Iris pigment epithelial cell (primary cell): ENCODE measurements at regions not wholly inside any gene's neighbourhood (a gene's known extent, or its start where the extent isn't known, plus 50 kb on each side); places are given as distances from the start of the nearest gene placed in this dataset.
"Not testable (repeated sequence)": the region's sequence is repeated elsewhere in the genome, so short reads cannot be mapped to it uniquely, and the experiment has no call there.

Experiments used
- DNase-seq: peaks from one replicate; pipeline ENCODE4 v3.0.0-alpha.2; 2011; ENCODE audit warnings: low read depth

DNA sequence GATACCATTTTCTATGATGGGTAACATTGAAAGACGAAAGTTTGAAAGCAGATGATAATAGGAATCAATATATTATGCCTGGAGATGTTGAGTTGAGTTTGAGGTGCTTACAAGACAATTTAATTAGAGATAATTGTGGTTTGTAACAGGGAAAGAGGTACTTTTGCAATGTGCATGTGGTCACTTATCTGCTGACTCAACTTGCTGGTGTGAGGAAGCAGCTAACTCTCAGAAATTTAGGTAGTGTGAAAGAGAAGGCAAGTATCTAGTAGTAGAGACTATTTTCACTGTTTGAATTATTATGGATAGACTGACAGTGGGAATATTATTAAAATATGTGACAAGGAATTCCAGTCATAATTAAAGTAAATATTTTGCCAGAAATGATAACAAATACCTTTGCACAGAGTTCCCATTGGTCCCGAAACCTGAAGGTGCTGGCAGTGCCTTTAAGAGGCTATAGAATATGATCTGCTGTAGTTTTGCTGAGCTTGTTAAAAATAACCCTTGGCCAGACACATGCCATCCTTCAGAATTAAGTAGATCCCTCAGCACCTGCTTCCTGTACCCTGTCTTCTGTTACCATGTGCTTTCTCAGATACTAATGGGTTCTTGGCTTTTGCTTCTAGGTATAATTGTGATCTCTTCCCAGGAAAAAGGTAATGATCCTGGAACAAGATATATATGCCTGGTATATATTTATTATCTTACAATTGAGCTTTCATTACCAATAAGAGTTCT is 315.9 kb downstream of the BCHE start:
- no peak for DNase-seq

DNA sequence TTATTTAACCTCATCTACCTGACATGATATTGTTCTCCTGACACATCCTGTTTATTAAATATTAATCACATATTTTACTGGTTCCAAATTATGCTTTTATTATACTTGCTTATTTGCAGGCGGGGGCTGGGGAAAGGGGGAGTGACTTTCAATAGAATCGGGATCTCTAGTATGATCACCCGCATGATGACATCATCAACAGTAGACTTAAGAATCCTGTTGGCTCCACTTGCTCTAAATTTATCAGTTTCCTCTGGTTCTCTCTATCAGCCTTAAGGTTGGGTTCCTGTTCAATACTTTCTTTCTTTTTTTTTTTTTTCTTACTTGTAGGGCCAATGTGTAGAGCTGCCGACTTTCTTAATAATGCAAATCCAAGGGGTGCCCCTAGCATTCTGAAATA is 317.5 kb downstream of the BCHE start:
- no peak for DNase-seq

DNA sequence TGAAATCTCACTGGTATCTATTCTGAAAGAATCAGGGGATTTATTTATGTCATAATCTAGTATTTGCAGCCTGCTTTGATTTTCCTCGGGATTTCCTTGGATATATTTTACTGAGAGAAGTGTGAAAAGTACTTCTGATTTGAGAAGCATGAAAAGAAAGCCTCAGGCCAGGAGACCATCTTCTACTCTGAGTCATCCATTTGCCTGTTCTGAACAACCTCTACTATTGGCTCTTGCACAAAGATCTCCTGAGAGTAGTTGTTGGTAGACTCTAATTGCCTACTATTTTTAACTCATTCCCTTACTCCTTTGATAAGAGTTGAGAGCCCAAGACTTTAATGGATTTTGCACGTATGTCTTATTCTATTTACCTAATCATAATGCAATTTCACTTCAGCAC is 318.9 kb downstream of the BCHE start:
- DNase-seq = no peak

DNA sequence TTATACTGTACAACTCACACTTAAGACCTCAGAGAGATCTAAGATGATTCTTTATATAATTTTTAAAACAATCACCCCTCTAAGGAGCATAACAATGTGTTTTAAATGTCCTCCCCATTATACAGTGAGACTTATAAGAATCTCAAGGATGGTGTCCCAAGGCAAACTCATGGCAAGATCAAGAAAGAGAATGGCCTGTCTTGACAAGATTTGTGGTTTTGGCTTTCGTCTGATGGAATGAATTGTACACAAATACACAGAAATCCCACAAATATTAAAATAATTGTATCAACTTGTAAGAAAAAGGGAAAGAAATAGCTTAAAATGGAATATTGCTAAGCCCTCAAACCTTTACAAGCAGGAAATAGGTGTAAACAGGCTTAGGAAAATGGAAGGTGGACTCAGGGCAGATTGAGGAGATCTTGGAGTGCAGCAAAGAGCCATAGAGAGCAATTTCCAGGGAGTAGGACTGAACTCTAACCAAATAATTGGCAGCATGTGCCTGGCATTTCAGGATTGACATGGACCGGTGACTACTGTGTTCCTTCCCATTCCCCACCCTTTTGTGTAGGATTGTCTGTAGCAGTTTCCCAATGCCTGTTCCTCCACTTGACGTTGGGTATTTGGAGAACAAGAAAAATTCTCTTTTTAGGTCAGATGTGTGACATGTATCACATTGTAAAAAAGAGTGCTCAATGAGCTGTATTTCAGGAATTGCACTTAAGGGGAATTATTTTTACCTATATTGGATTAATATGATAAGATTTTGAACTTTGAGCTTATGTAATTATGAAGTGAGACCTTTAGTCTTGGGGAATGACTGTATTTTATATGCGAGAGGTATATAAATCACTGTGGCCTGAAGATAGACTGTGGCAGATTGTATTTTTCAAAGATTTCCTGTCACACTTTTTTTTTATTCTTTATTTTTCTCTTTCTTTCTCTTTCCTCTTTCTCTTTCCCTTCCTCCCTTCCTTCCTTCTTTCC is 317.8 kb upstream of the SLITRK3 start:
- DNase-seq = no peak

DNA sequence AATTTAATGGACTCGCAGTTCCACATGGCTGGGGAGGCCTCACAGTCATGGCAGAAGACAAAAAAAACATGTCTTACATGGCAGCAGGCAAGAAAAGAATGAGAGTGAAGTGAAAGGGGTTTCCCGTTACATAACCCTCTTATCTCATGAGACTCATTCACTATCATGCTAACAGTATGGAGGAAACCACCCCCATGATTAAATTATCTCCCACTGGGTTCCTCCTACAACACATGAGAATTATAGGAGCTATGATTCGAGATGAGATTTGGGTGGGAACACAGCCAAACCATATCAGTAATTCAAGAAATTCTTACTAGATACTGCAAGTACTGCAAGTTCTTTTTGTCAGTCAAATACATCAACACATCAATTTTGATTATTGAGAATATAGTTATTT is 311.4 kb upstream of the SLITRK3 start:
- no peak for DNase-seq

DNA sequence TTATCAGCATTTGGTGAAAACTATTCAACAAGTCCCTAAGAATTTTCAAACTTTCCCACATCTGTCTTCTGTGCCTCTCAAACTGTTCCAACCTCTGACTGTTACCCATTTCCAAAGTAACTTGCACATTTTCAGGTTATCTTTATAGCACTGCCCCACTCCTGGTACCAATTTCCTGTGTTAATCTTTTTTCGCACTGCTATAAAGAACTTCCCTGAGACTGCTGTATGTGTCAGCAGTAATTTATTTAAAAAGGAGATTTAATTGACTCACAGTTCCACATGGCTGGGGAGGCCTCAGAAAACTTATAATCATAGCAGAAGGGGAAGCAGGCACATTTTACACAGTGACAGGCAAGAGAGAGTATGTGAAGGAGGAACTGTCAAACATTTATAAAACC is 310.9 kb upstream of the SLITRK3 start:
- no peak for DNase-seq

DNA sequence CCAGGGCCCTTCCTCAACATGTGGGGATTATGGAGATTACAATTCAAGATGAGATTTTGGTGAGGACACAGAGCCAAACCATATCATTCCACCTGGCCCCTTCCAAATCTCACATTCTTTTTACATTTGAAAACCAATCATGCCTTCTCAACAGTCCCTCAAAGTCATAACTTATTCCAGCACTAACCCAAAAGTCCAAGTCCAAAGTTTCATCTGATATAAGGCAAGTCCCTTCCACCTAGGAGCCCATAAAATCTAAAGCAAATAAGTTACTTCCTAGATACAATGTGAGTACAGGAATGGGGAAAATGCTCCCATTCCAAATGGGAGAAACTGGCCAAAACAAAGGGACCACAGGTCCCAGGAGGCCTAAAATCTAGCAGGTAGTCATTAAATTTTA is 309.5 kb upstream of the SLITRK3 start:
- no peak for DNase-seq

DNA sequence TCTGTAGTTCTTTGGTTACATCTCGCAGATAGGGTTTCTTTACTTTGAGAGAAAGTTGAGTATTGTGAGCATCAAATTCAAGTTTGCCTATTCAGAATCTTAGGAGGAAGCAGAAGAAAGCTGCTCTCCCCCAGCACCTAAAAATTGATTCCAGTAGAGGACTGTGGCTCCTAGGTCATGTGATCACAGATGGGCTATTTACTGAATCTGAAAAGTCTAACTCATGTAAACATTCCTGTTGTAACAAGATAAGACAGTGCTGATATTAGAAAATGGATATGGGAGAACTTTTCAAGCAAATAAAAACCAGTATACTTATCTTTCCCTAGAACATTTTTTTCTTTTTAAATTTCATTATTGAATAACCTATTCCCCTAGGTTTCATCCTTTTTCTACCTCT is 308.4 kb upstream of the SLITRK3 start:
- no peak for DNase-seq

DNA sequence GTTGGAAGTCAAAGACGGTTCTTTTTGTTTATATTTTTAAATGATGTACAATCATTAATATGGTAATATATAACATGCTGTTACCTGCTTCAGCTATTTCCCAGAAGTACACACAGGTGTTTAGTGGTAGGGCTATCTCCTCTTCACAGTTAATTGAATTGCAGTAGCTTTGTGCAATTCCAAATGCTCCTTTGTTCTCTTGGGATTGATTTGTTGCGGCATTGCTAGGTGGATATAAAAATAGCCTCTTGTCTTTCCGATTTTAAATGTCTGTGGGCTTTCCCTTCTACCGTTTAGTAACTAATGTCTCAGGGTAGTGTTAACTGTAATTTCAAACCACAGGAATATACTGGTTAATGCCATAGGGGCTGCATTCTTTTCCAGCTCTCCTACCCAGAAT is 307.6 kb upstream of the SLITRK3 start:
- DNase-seq = no peak

DNA sequence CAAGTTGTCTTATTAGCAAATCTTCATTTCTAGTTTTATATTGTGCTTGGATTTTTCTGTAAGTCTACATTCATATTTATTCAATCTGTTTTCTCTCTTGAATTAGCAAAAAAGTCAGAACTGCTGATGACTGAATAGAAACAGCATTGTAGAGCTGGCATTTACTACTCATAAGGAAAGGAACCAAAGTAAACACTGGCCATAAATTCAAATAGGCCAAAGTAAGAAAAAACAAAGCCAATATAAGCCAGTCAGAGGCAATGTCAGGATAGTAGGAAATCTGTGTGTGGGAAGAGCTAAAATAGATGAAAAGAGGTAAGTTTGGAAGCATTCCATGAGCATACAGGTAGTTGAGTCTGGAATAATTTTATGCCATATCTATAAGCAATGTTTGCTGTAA is 307.2 kb upstream of the SLITRK3 start:
- no peak for DNase-seq

DNA sequence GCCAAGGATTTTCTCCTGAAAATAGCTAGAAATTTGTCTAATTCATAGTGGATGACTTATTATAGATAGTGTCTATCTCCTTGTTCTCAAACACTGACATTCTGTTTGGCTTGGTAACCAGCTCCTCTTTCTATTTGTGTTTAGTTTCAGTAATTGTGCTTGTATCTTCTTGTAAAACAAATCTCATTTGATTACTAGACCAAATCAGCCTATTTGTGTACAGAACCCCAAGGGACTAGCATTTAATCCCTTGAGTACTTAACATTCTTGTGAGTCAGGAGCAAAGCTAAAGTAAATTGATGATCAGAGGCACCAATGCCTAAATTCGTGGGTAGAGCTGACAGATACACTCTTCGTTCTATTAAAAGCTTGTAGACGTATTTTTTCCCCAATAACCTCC is 306.5 kb upstream of the SLITRK3 start:
- no peak for DNase-seq

DNA sequence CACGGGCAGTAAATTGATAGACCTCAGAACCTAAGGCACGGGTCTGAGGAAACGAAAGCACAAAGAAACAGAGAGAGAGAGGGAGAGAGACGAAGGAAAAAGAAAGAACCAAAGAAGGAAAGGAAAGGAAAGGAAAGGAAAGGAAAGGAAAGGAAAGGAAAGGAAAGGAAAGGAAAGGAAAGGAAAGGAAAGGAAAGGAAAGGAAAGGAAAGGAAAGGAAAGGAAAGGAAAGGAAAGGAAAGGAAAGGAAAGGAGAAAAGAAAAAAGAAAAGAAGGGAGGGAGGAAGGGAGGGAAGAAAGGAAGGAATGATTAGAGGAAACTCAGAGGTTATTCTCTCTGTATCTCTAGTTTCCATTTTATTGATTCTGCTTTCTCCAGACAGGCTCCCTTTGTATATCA is 302.6 kb upstream of the SLITRK3 start:
- DNase-seq = not testable (repeated sequence)

DNA sequence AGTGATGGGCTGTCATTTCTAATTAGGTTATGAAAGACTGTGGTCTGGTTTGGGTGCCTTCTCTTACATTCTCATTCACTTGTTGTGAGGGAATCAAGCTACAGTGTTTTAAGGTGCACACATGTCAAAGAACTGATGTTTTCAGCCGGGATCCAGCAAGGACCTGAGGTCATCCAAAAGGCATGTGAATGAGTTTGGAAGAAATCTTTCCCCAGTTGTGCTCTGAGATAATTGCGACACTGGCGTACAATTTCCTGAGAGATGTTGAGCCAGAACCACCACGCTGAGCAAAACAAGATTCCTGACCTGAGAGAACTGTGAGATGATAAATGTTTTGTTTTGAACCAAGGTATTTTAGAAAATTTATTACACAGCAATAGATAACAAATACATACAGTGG is 295.3 kb upstream of the SLITRK3 start:
- DNase-seq = peak; percentile 11

DNA sequence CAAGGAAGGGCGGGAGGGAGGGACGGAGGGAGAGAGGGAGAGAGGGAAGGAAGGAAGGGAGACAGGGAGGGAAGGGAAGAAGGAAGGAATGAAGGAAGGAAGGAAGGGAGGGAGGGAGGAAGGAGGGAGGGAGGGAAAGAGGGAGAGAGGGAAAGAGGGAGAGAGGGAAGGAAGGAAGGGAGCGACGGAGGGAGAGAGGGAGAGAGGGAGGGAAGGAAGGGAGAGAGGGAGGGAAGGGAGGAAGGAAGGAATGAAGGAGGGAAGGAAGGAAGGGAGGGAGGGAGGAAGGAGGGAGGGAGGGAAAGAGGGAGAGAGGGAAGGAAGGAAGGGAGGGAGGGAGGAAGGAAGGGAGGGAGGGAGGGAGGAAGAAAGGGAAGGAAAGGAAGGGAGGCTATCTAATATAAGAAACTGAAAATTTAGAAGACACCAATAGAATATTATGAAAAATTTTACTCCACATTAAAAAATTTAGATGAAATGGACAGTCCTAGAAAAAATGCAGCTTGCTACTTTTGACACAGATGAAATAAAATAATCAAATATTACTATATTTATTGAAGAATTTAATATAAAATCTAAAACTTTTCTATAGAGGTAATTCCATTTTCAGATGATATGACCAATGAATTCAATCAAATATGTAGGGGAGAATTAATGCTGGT is 280.3 kb upstream of the SLITRK3 start:
- no peak for DNase-seq

DNA sequence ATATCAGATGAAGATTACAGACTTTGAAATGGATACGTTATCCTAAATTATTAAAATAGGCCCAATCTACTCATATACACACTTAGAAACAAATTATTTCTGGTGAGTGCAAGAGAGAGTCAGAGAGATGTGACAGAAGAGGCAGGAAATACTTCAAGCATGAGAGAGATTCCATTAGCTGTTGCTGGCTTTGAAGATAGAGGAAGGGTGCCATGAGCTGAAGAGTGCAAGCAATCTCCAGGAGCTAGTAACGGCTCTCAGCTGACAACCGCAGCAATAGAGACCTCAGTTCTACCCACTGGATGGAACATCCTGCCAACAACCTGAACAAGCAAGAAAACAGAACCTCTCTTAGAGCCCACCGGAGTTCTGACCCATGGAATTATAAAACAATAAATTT is 270.7 kb upstream of the SLITRK3 start:
- DNase-seq = peak; percentile 22

DNA sequence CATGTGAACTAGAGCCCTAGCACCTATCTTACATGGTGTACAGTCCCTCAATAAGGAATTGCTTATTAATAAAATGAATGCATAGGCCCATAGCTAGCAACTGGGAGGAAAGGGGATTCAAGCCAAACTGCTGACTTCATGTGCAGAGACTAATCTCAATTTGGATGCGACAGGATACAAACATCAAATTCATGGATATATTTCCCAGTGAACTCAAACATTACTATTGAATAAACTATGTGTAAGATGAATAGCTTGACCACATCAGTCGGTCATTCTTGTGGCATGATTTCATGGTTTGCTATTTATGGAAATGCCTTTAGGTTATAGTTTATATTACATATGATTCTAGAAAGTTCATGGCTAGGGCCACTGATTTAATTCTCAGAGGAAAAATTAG is 268.6 kb upstream of the SLITRK3 start:
- peak; percentile 34 for DNase-seq

DNA sequence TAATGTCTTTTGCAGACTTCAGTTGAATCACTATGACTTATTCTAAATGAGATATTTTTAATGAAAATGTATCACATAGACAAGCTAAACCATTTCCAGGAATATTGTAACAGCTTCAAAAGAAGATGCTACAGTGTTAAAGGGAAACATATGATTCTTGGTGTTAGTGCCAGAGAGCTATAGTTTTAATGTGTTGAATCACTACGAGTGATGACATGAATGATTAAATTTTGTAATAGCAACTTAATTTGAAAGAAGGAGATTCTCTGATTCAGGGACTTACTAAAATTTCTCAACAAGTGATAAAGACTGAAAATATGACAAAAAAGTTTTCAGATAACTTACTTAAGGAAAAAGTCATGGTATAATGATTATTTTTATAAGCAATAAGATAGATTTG is 267.3 kb upstream of the SLITRK3 start:
- no peak for DNase-seq

DNA sequence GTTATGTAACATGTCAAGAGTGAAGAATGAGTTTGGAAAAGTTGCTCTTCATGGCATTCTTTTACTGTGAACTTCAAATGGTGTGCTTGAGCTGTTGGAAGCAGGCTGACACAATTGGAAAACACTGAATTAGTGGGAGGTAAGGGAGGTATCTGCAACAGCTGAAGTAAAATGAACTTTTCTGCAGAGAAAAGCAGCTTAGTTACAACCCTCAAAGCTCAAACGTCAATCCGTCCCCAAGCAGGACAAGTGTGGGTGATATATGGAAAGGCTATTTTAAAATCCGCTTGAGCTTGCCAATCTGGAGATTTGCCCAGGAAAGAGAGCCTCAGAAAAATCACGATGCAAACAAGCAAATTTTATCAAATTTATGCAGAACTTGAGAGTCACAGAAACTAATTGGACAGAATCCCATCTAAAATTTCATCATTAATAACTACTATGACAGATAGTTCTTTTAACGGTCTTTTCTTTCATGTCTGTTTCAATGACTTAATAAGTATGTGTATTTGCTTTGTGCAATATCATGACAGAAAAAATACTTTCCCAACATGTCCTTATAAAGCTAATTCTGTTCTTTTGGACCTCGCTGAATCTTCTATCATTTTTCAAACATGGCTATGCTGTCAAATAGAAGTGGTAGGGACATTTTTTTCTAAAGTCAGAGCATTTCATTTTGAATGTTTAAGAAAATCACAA is 266.6 kb upstream of the SLITRK3 start:
- no peak for DNase-seq

DNA sequence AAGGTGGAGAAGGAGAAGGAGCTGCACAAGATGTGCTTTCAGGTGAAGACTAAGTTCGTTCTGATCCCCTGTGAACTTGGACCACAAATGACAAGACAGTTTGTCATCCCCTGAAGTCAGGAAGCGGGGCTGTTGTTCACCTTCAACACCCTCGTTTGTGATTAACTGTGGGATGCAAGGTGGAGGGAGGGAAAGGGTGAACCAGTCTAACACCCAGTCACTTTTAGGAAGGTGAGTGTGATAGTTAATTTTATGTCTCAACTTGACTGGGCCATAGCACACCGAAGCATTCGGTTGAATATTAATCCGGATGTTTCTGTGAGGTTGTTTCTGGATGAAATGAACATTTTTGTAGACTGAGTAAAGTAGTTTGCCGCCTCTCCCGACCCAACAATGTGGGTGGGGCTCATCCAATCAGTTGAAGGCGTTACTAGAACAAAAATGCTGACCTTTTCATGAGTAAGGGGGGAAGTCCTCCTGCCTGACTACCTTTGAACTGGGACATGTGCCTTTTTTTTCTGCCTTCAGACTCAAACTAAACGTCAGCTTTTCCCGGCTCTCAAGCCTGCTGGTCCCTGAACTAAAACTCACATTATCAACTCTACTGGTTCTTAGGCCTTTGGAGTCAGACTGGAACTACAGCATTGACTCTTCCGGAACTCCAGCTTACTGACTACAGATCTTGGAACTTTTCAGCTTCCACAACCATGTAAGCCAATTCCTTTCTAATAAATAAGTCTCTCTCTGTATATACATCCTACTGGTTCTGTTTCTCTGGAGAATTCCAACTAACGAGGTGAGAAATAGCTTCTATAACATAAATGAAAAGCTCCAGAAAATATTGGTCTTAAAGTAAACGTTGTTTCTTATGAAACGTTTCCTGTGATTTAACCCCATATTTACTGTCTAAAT is 264.0 kb upstream of the SLITRK3 start:
- no peak for DNase-seq

DNA sequence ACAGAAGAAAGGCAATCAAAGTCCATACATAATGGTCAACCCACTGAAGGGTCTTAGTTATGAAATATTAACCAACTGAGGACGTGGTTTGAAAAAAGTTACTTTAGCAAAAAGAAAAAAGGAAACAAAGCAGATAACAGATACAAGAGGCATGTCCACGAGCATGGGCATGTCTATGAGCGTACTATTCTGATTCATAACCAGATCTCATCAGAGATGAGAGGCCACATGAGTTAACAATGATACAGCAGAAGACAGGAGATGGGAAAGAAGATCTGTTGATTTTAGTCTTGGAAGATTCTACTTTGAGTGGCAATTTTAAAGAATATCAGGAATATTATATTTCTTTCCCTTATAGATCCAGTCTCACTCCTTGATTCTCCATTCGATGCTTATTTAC is 262.9 kb upstream of the SLITRK3 start:
- no peak for DNase-seq

DNA sequence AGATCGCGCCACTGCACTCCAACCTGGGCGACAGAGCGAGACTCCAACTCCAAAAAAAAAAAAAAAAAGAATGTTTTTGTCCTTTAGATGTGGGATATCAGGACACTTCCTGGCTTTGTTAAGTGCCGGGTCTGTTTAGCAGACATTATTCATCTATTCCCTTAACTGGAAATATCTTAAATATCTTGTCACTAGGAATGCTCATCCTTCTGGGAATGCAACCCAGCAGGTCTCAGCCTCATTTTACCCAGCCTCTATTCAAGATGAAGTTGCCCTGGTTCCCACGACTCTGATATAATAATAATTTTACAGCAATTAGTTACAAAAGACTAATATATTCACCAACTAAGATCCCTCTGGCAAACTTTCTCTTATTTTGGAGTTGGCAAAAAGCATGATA is 260.9 kb upstream of the SLITRK3 start:
- DNase-seq = no peak
